ENCODE measurements at regions not wholly inside any gene's neighbourhood (a gene's known extent, or its start where the extent isn't known, plus 50 kb on each side); places are given as distances from the start of the nearest gene placed in this dataset.
"Not testable (repeated sequence)": the region's sequence is repeated elsewhere in the genome, so short reads cannot be mapped to it uniquely, and the experiment has no call there.

DNA sequence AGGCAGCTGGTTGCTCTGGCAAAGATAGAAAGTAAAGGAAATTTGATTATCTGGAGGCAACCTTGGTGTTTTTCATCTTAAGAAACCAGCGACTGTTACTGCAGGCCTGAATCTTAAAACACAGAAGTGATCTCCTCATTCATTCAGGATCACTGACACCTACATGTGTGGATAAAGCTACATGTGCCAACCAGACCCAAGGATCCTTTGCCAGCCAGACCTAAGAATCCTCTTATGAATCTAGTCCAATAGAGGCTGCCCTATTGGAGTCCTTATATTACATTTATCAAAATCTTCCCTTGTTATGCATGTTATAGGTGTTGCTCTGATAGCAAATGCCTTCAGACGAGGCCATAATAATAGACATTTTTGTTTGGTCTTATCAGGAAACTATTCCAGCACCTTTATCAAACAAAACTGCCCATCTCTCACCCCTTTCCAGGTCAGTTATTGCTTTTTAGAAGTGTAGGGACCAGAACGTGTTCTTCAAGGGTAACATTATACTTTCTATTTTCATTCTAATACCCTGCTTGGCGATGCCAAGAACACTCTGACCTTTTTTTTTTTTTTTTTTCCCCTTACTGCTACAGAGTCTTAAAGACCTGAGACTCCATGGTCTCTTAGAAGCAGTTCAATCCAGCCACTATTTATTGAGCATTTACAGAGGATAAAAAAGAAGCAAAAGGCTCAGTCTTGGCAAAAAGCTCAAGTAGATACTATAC lies 175.5 kb upstream of the PTBP2 start:
- DNase-seq (ENCODE audit: low spot score): no peak

DNA sequence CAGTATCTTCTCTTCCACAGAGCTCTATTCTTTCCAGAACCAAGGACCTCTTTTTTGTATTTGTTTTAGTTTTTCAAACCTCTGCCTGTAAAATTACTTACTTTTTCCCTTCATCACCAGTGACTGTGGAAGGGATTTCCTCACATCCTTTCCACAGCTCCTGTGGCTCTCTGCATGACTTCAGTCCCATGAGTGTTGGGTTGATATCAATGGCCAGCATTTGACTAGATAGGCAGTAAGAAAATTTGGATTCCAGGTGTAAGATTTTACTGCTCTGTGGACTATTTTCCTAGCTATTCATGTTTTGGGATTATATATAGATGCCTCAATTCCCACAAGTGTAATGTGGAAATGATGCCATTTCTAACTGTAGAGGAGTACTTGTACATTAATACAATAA lies 171.5 kb upstream of the PTBP2 start:
- DNase-seq (ENCODE audit: low spot score): no peak

DNA sequence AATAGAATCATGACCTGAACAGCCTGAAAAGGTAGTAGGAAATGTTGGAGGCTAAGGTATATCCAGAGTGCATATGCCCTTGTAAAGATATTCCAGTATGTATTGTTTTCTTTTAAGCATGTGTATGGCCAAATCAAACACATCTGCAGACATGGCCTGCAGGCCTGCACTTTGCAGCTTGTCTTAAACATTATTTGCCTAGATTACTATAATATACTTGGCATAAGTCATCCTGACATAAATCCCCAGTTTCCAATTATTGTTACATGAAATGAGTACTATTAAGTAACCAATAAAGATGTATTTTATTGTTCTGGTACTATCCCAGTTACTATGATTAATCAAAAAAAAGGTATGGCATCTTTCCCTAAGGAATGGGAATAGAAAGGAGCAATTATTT lies 169.1 kb upstream of the PTBP2 start:
- no peak for DNase-seq (ENCODE audit: low spot score)

DNA sequence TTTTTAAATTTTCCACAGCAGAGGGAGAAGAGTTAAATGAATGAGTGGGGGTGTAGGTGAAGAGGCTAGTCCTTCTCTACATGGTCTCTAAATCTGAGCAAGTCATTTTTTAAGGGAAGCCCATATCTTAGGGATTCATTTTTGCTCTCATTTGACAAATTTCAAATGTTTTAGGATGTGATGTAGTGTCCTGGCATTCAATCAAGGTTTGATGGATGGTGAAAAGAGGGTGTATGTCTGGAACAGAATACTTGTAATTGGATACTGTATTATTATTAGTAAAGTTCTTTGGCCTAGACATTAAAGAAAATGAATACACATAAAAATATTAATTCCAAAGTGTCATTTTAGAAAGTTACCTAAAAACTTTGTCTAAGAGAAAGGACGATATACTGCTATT lies 167.8 kb upstream of the PTBP2 start:
- DNase-seq (ENCODE audit: low spot score): no peak

DNA sequence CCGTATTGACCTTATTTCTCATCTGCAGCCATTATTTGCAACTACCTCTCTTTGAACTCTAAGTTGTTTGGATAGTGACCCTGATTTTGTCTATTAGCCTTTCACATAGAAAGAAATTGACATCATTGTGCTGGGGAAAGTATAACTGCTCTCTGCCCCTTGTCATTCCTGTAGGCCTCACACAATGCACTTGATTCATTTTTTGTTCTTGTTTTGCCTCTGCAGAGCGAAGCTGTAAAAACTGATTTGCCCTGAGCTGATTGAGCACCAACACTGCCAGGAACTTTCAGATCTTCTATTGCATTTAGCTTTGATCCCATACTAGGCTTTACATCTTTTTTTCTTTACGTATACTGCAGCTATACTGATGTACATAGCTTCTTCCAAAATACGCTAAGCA lies 167.2 kb upstream of the PTBP2 start:
- no peak for DNase-seq (ENCODE audit: low spot score)

DNA sequence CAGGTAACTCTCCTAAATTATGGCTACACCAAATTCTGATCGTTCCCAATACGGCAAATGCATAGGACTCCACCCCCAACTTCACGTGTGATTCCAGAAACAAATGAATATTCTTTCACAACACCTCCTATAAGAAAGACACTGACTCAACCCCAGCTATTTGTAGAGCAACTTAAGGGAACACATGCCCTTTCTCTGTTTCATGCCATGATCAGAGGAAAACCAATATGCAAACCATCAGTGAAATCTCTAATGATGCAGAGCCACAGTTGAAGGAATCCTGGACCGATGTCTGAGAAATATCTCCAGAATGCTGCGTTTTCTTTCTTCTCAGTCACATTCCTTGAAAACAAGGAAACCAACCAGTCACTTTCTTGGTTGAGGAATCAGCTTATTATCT lies 164.2 kb upstream of the PTBP2 start:
- DNase-seq (ENCODE audit: low spot score): no peak

DNA sequence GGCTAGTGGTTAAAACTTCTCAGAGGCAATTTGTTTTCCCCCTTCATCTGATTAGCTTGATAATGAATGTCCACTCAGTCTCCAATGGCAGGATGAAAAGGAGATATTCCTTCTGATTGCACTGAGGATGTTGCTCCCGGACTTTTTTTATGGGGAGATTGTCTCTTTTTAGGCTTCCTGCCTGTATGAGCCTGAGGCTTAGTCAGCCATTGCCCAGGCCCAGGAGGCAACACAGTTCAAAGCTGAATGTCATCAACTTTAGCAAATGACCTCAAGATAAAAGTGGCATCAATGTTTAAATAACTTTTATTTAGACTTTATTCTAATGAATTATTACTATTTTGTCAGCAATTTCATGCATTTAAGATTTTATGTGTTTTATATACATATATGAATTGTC lies 162.9 kb upstream of the PTBP2 start:
- no peak for DNase-seq (ENCODE audit: low spot score)

DNA sequence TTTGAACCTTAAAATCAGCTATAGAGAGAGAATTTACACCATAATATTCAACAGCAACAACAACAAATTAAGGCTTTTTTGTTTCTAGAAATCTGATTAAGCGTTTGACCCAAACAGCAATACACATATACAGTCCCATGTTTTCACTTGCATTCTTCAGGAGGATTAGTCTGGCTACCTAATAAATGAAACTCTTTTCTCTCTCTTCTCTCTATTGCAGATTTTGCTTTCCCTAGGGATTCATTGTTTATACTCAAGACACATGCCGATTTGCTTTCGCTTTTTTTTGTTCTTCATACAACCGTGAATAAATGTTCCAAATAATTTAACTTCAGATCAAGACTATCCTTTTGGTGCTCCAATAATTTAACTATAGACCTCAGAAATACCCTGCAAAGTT lies 162.4 kb upstream of the PTBP2 start:
- DNase-seq (ENCODE audit: low spot score): no peak

DNA sequence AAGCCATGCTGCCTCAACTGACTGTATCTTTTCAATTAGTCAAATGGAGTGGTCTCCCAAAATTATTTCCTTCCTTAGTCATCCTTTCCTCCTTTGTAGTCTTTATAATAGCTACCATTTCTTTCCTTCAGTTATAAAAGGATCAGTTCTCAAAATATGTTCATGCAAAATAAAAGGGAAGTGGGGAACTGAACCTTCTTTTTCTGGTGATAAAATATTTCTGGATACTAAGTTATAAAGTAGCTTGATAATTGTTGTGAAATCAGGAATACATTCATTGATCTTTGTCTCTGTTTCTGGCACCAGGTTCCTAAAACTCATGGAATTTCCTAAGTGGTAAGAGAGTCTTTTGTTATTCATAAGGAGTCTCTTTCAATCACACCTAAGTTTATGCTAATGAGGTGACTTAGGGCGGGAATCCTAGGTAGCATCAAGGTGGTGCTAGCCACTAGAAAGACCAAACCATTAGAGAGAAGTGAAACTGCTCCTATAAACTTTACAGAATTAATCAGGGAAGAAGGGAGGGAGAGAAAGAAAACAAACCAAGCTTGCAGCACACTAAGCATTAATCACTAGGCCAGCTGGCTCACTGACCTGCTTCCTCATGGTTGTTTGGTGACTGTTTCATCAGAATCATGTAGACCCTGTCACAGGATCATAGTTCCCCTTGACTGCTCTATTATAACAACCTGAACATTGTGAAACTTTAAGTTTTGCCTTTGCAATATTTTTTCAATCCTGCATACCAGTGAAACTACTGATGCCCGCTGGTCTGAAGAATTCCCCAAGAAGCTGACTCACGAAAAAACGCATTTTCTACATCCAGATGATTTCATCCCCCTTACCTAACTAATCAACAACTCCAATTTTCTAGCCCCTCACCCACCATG lies 161.6 kb upstream of the PTBP2 start:
- peak; percentile 72 for DNase-seq (ENCODE audit: low spot score)

DNA sequence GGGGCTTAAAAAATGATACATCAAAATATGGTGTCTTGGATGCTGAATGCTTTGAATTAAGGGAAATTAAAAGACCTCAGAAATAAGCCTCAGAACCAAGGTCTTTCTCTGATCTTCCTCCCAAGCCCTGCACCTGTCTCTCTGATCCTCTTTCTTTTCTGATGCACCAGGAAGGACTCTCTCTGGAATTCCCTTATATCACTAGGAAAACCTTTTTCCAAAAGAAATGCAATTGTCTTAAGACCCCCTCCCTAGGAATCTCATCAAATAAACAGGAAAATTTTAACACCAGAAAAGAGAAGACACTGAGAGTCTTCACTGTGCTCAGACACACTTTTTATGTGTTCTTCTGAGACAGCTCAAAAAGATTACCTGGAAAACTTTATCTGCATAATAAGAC lies 159.5 kb upstream of the PTBP2 start:
- no peak for DNase-seq (ENCODE audit: low spot score)

DNA sequence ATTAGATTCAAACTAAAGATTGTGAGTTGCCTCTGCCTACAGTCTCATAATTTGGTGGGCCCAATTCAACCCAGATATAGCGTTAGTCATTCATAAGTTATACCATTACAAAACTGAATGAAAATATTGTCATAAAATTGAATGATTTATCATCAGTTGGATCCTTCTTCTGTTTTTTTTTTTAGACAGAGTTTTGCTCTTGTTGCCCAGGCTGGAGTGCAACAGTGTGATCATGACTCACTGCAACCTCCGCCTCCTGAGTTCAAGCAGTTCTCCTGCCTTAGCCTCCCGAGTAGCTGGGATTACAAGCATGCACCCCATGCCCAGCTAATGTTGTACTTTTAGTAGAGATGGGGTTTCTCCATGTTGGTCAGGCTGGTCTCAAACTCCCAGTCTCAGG lies 157.2 kb upstream of the PTBP2 start:
- not testable (repeated sequence) for DNase-seq (ENCODE audit: low spot score)

DNA sequence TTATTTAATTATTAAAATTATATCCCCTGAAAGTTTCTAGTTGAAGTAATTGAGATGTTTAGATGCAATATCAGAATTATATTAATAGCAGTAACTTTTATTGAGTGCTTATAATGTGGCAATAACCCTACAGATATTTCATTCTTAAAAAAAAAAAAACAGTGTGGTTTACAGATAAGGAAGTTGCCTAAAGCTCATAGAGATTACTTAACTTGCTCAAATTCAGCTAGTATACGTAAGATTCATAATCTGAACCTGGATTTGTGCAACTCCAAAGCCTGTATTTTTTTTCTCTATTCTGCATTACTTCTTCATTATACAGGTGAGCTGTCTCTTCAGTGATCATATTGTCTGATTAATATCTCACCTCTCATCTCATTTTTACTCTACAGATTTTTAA lies 156.0 kb upstream of the PTBP2 start:
- DNase-seq (ENCODE audit: low spot score): no peak

DNA sequence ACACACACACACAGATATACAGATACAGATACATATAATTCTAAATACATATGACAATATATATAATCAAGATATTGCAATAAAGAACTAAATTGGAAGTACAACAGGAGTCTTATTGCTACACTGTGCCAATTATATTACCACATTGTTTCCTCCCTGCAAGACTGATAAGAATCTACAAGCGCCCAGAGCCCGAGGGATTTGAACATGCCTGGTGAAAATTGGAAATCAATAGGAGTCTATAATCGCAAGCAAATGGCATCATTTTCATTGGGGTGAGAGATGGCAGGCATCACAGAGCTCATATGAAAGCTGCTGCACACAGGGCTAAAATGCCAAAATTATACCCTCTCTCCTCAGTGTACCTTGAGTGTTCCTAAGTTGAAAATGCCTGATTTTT lies 152.9 kb upstream of the PTBP2 start:
- DNase-seq (ENCODE audit: low spot score): no peak

DNA sequence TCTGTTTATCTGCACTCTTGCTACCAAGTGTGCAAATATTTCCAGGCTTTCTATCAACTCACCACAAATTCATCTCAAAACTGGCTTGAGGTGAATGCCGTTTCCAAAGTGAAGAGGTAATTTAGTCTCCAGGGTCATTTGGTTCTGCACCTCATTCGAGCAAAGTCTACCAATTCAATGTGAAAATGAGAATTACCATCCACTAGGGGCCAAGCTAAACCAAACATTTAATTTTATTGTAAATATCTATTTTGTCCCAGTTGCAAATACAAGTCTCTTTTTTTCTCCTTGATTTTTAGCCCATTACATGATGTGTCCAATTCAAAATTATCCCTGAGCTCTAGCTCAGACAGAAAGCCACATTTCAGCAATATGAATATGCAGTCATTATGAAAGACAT lies 152.3 kb upstream of the PTBP2 start:
- no peak for DNase-seq (ENCODE audit: low spot score)

DNA sequence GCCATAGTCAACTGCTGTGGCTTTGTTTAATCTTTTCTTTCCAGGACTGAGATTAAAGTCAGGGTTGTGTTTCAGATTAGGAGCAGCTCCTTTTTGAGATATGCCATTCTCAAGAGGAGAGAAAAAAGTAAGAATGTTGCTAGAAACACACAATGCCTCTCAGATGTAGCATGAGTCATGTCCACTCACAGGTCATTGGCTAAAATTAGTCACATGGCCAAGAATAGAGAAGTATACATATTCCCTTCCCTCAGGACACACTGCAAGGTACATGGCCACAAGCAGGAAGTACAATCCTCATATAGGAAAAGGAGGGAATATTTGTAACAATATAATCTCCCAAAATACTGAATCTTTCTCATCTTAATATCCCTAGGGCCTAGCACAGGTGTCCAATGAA lies 141.9 kb upstream of the PTBP2 start:
- DNase-seq (ENCODE audit: low spot score): no peak

DNA sequence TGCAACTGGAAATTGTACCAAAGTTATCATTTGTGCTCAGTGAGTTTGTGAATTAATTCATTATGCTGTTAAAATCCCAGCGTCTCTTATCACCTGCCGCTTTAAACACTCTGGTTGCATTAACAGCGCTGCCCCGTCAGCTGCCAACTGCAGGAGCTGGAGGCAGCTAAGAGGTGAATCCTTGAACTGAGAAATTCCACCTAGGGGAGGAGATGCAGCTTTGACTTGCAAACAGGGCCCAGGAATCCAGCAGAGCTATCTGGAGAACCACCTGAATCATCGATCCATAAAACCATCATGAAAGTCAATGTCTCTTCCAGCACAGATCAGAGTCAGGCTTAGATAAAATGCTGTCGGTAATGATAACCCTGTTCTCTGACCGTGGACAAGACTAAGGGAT lies 140.7 kb upstream of the PTBP2 start:
- no peak for DNase-seq (ENCODE audit: low spot score)

DNA sequence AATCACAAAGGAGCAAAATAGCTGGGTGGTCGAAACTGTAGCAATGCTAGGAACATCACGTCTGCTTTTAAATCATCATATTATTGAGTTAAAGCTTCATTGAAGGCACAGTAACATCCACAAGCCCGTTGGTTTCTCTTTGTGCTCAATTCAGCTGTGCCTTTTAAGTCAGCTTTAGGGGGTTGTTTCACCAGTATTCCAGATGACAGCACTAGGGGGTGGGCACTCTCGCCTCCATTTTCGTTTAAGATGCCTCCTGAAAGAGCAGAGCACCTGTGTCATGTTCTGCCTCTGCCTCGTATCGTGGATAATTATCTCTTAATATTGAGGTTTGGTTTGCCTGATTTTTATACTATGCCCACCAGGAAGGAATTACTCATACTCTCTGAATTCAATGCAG lies 139.8 kb upstream of the PTBP2 start:
- DNase-seq (ENCODE audit: low spot score): no peak

DNA sequence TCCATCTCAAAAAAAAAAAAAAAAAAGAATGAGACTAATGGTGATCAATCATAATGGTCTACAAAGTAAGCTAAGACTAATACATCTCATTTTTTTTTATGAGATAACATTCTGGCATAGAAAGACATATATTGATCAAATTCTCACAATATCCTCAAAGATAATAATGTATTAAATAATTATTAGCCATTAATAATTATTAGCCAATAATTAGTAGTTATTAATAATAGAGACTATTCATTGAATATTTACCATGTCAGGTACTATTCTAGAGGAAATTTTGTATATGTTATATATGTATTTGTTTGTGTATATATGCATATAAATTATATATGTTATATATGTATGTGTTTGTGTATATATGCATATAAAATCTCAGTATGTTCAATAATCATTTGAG lies 137.7 kb upstream of the PTBP2 start:
- DNase-seq (ENCODE audit: low spot score): no peak

DNA sequence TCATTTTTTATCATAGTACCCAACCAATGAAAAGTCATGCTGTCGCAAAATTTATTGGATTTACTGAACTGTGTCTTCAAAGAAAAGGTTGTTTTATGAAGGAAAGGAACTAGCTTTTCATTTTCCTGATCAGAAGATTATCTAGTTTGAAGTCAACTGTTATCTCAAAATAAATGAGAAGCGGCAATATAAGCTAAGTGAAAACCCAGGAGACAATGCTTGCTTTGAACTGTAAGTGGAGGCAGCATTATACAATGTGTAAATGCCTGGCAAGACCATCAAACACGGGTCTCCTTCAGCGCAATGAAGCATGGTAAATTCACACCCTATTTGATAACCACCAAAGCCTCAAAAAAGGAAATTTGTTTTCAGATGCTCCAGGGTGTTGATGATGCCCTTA lies 134.4 kb upstream of the PTBP2 start:
- DNase-seq (ENCODE audit: low spot score): no peak

DNA sequence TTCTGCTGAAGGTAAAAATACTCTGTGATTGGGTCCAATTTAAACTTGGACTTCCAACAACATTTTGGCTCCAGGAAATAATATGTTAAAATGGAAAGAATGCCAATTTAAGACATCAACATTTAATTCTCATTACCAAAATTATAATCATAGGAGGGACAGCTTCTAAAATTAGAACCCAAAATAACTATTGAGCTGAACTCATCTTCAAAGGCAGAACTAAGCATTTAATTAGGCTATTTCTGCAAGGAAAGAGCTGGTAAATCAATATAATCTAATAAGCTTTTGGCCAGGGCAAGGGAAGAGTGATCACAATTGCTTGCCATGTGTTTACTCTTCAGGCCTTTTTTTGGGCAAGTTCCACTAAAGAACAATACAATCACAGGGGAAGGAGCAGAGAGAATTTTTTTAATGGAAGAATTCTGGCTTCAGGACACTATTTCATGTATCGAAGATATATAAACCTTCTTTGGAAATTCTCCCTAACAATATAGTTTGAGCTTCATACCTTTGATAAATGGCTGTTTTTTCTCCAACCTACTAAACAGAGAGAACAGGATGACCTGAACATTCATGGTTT lies 133.1 kb upstream of the PTBP2 start:
- DNase-seq (ENCODE audit: low spot score): no peak

DNA sequence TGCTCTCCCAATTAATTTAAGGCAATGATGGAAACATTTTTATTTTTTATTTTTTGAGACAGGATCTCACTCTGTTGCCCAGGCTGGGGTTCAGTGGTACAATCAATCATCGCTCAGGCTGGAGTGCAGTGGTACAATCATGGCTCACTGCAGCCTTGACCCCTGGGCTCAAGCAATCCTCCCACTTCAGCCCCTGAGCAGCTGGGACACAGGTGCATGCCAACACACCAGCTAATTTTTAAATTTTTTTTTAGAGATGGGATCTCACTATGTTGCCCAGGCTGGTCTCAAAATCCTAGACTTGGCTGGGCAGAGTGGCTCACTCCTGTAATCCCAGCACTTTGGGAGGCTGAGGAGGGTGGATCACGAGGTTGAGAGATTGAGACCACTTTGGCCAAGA lies 126.1 kb upstream of the PTBP2 start:
- not testable (repeated sequence) for DNase-seq (ENCODE audit: low spot score)

DNA sequence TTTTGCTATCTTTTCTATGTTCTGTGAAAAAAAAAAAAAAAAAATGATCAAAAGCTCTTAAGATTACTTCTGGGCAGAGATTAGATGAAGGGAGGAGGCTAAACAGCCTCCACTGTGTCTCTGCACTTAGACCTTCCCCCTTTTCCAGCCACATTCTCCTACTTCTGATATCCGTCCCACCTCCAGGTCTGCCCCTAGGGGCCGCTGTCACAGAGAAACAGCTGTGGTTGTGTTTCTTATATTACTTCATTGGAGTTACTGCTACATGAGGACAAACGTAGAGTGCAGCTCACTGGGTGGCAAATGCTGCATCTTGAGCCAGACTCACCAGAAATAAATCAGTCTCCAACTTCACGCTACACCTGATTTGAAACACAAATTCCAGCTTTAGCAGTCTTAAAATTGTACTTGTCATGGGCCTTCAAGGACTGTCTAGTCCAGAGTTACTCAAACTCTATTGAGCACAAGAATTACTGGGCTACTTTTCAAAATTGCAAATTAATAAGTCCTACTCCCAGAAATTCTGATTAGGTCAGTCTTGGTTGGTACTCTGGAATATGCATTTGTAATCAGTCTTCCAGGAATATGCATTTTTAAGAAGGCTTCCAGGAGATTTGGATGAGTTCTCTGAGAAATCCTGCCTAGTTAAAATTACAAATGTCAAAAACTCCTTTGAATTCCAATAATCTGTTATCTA lies 125.2 kb upstream of the PTBP2 start:
- peak; percentile 16 for DNase-seq (ENCODE audit: low spot score)

DNA sequence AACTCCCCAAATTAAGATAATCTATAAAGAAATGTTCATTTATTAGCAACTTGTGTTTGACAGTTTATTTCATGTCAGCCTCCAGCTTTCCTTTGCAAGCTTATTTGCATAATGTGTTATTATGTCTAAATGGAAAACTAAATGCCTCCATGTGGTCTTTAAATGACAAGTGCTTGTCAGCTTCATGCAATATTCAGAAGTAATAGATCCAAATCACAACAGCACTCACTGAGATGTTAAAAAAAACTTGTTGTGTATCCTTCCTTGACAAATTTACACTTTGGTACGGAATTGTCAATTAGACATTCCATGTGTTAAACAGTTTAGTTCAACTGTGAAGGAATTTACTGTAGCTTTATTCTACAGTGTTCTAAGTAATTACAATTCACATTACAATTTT lies 124.4 kb upstream of the PTBP2 start:
- DNase-seq (ENCODE audit: low spot score): no peak

Measured in GM03348 (cell line).